Mesothelial cell of epicardium (in vitro differentiated cells): ENCODE measurements at regions not wholly inside any gene's neighbourhood (a gene's known extent, or its start where the extent isn't known, plus 50 kb on each side); places are given as distances from the start of the nearest gene placed in this dataset.

ENCODE experiments used
- DNase-seq, 2 experiments: peaks; one replicate each; pipeline ENCODE4 v3.0.0; 2021; ENCODE audit warnings: low spot score in 2 of 2; ENCODE audit not compliant: unreplicated experiment in 2 of 2
- H3K27ac Mint-ChIP-seq: 2 replicates; pipeline ENCODE4 v1.8.0; 2021; ENCODE audit warnings: mixed read lengths
- H3K27me3 Mint-ChIP-seq: 2 replicates; pipeline ENCODE4 v1.8.0; 2021; ENCODE audit warnings: low read depth, mixed read lengths
- H3K36me3 Mint-ChIP-seq: 2 replicates; pipeline ENCODE4 v1.8.0; 2021; ENCODE audit warnings: mixed read lengths
- H3K4me1 Mint-ChIP-seq: 2 replicates; pipeline ENCODE4 v1.8.0; 2021; ENCODE audit warnings: mixed read lengths
- H3K4me3 Mint-ChIP-seq: 2 replicates; pipeline ENCODE4 v1.8.0; 2021; ENCODE audit warnings: mild to moderate bottlenecking, moderate library complexity, mixed read lengths
- H3K9me3 Mint-ChIP-seq: 2 replicates; pipeline ENCODE4 v1.8.0; 2021; ENCODE audit warnings: mixed read lengths
- TF ChIP-seq, protein P1 (sequence below): fragments of 200-600 bp; sonication (generic); IDR thresholded peaks from one replicate; pipeline ENCODE4 v1.5.0; 2021; ENCODE audit warnings: antibody characterized with exemption; ENCODE audit not compliant: unreplicated experiment

DNA sequence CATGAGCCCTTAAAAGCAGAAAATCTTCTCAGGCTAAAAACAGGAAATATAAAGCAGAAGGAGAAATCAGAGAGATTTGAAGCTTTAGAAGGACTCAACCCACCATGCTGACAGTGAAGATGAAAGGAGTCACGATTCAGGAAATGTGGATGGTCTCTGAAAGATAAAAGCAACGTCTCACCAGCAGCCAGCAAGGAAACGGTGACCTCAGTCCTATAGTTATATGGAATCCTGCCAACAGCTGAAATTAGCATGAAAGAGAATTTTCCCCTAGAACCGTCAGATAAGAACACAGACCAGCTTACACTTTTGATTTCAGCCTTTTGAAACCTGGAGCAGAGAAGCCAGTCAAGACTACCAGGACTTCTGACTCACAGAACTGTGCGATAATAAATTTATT, 715.7 kb upstream of the HTR2C start:
- peak in 1 of 2 experiments; percentile 39 for DNase-seq
- peak overlapping the region; percentile 24 for H3K4me3 Mint-ChIP-seq
- TF ChIP-seq, protein P1, sequence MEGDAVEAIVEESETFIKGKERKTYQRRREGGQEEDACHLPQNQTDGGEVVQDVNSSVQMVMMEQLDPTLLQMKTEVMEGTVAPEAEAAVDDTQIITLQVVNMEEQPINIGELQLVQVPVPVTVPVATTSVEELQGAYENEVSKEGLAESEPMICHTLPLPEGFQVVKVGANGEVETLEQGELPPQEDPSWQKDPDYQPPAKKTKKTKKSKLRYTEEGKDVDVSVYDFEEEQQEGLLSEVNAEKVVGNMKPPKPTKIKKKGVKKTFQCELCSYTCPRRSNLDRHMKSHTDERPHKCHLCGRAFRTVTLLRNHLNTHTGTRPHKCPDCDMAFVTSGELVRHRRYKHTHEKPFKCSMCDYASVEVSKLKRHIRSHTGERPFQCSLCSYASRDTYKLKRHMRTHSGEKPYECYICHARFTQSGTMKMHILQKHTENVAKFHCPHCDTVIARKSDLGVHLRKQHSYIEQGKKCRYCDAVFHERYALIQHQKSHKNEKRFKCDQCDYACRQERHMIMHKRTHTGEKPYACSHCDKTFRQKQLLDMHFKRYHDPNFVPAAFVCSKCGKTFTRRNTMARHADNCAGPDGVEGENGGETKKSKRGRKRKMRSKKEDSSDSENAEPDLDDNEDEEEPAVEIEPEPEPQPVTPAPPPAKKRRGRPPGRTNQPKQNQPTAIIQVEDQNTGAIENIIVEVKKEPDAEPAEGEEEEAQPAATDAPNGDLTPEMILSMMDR, result no peak
- peaks cover 25% of the 10 kb centered on the region for H3K4me1 Mint-ChIP-seq
- peaks cover 13% of the 10 kb centered on the region for H3K9me3 Mint-ChIP-seq
- H3K36me3 Mint-ChIP-seq, result peaks cover 6% of the 10 kb centered on the region
- peak overlapping the region; percentile 93 for H3K27ac Mint-ChIP-seq
- H3K27me3 Mint-ChIP-seq, result no peaks in the 10 kb centered on the region

DNA sequence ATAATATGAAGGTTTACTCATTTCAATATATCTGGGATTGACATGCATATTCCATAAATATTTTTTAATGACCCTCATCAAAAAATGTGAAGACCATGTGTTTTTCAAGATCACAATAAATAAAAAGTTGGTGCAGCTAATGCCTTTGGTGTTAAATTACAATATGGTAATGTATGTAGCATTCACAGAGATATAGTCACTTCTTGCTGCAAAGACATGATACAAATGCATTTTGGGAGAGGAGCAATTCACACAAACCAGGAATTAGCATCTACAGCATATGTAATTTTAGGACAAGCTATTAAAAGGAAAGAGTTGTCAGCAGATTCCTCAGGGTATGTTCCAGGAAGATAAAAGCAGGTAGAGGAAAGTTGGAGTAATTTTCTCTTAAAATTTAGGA, 734.5 kb upstream of the HTR2C start:
- no peak overlapping the region for H3K27ac Mint-ChIP-seq

DNA sequence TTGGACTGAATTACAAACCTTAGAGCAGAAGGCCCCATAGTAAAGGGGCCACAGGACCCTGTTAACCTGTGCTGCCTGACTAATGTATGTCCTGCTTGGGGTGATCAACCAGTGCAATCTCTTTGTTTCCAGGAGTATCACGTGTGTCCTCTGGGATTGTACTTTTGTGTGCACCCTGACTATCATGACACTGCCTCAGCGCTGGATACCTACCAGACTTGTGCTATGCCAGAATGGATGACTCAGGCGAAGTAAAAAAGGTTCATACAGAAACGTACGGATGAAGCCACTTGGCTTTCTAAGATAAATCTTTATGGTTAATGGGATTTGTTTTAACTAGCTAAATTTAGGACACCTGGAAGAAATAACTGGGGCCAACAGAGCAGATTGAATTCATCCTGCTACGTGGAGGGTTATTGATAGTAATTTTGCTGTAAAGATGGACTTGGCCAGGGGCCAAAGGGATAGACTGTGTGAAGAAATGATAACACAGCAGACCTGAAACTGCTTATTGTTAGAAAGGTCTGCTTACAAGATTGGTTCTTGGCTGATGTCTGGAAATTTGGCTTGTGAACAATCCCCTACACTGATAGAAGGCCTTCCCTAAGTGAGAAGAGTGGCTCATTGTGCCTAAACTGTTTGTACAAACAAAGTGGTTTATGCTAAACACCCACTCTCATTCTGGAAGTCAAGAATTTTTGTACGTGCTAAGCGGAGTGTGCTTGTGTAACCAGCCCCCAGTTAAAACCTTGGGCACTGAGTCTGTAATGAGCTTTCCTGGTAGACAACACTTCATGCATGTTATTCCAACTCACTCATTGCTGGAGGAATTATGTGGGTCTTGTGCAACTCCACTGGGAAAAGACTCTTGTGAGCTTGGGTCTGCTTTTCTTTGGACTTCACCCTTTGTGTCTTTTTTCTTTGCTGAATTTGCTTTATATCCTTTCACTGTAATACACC, 750.5 kb upstream of the HTR2C start:
- Mint-ChIP-seq H3K27me3 (no peaks in the 10 kb centered on the region), H3K4me3 (no peak overlapping the region), H3K9me3 (no peaks in the 10 kb centered on the region), H3K4me1 (peaks cover 25% of the 10 kb centered on the region), H3K27ac (peak overlapping the region; percentile 7), H3K36me3 (no peaks in the 10 kb centered on the region)
- TF ChIP-seq, protein P1, result no peak
- no peak for DNase-seq

More for the DNA sequence above, 734.5 kb upstream of the HTR2C start:
- TF ChIP-seq, protein P1, result no peak
- H3K4me1 Mint-ChIP-seq, result peaks cover 8% of the 10 kb centered on the region
- no peaks in the 10 kb centered on the region for H3K36me3 Mint-ChIP-seq
- no peak overlapping the region for H3K4me3 Mint-ChIP-seq
- no peak for DNase-seq
- peaks cover 10% of the 10 kb centered on the region for H3K9me3 Mint-ChIP-seq
- H3K27me3 Mint-ChIP-seq, result no peaks in the 10 kb centered on the region

DNA sequence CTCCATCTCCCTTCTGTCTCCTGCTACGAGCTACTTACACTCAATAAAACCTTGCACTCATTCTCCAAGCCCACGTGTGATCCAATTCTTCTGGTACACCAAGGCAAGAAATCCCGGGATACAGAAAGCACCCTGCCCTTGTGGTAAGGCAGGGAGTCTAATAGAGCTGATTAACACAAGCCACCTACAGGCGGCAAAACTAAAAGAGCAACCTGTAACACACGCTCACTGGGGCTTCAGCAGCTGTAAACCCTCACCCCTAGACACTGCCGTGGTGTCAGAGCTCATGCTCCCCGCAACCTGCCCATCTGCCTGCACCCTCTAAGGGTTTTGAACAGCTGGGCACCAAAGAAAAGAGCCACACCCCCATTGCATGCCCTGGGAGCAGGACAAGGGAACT, 755.4 kb upstream of the HTR2C start:
- no peaks in the 10 kb centered on the region for H3K36me3 Mint-ChIP-seq
- no peak overlapping the region for H3K4me3 Mint-ChIP-seq
- H3K27ac Mint-ChIP-seq, result no peak overlapping the region
- H3K27me3 Mint-ChIP-seq, result no peaks in the 10 kb centered on the region
- no peak for DNase-seq
- peaks cover 12% of the 10 kb centered on the region for H3K9me3 Mint-ChIP-seq
- TF ChIP-seq, protein P1, result no peak
- H3K4me1 Mint-ChIP-seq, result peaks cover 20% of the 10 kb centered on the region

DNA sequence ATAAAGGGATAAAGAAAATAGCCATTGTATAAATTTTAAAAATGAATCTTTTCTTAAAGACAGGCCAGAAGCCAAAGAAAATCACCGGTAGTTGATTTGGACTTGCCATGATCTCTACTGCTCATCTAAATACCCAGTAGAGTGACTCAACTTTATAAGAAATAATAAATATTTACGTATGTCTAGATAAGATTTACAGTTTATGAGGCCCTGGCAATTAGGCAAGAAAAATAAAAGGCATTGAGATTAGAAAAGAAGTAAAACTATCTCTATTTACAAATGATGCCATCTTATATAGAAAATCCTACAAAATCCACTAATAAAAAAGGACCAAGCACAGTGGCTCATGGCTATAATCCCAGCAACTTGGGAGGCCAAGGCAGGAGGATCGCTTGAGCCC, 765.5 kb upstream of the HTR2C start:
- Mint-ChIP-seq H3K27ac (no peak overlapping the region), H3K27me3 (no peaks in the 10 kb centered on the region), H3K9me3 (peaks cover 24% of the 10 kb centered on the region), H3K4me3 (no peak overlapping the region), H3K4me1 (peaks cover 2% of the 10 kb centered on the region), H3K36me3 (peaks cover 11% of the 10 kb centered on the region)
- TF ChIP-seq, protein P1, result no peak
- no peak for DNase-seq
